NCI-H2029 treated with DMSO at 0.1 percent for 48 hours (cell line): ENCODE measurements at regions not wholly inside any gene's neighbourhood (a gene's known extent, or its start where the extent isn't known, plus 50 kb on each side); places are given as distances from the start of the nearest gene placed in this dataset.

ENCODE experiments used
- DNase-seq: peaks from one replicate; lab custom pipeline; 2025; lab: John Stamatoyannopoulos, UW

- no peak for DNase-seq
These were observed 250.7 kb downstream of the TBC1D4 start for GRCh38 chr13:75231235-75231634.

- no peak for DNase-seq
These were observed 255.1 kb downstream of the TBC1D4 start for GRCh38 chr13:75226733-75227435.

GRCh38 chr13:75226092-75226491 is 255.9 kb downstream of the TBC1D4 start:
- DNase-seq, result no peak

- DNase-seq, result no peak
These were observed 256.5 kb downstream of the TBC1D4 start for GRCh38 chr13:75225288-75226032.

- DNase-seq, result no peak
These were observed 257.8 kb downstream of the TBC1D4 start for GRCh38 chr13:75224053-75224742.

GRCh38 chr13:75222031-75222430 is 259.9 kb downstream of the TBC1D4 start:
- no peak for DNase-seq

GRCh38 chr13:75220861-75221260 is 261.1 kb downstream of the TBC1D4 start:
- DNase-seq, result no peak

GRCh38 chr13:75220238-75220542 is 261.8 kb downstream of the TBC1D4 start:
- DNase-seq, result no peak

GRCh38 chr13:75219479-75220237 is 262.3 kb downstream of the TBC1D4 start:
- DNase-seq, result no peak

- DNase-seq, result no peak
These were observed 264.0 kb downstream of the TBC1D4 start for GRCh38 chr13:75217949-75218348.

- DNase-seq, result no peak
These were observed 265.9 kb downstream of the TBC1D4 start for GRCh38 chr13:75216038-75216437.

GRCh38 chr13:75214846-75215245 is 267.1 kb downstream of the TBC1D4 start:
- no peak for DNase-seq

- no peak for DNase-seq
These were observed 279.0 kb downstream of the TBC1D4 start for GRCh38 chr13:75202981-75203380.

GRCh38 chr13:75197803-75198202 is 284.2 kb downstream of the TBC1D4 start:
- DNase-seq, result no peak

- no peak for DNase-seq
These were observed 285.7 kb downstream of the TBC1D4 start for GRCh38 chr13:75196147-75196837.

- DNase-seq, result no peak
These were observed 286.3 kb downstream of the TBC1D4 start for GRCh38 chr13:75195495-75196146.

- no peak for DNase-seq
These were observed 287.1 kb downstream of the TBC1D4 start for GRCh38 chr13:75194717-75195462.

GRCh38 chr13:75186379-75186778 is 295.6 kb downstream of the TBC1D4 start:
- no peak for DNase-seq

GRCh38 chr13:75181906-75182305 is 300.1 kb downstream of the TBC1D4 start:
- DNase-seq, result no peak

GRCh38 chr13:75180805-75181455 is 301.0 kb downstream of the TBC1D4 start:
- no peak for DNase-seq
